ENCODE measurements at regions not wholly inside any gene's neighbourhood (a gene's known extent, or its start where the extent isn't known, plus 50 kb on each side); places are given as distances from the start of the nearest gene placed in this dataset.
"Not testable (repeated sequence)": the region's sequence is repeated elsewhere in the genome, so short reads cannot be mapped to it uniquely, and the experiment has no call there.

DNA sequence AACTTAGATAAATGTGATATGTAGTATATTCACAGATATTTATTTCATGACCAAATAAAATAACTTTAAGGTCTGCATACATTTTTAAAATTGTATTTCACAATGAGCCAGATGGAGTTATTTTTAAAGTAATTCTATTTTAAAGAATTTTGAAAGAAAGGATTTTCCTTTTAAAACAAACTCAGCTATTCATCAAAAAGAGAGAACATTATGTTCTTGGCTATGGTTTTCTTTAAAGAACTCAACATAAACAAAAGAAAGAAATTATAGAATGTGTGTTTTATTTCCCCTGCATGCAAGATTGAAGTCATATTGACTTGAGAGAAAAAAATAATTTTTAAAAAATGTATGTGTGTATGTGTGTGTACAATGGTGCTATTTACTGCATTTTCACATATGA is 1023.6 kb upstream of the CITED2 start:
- no peak for DNase-seq

DNA sequence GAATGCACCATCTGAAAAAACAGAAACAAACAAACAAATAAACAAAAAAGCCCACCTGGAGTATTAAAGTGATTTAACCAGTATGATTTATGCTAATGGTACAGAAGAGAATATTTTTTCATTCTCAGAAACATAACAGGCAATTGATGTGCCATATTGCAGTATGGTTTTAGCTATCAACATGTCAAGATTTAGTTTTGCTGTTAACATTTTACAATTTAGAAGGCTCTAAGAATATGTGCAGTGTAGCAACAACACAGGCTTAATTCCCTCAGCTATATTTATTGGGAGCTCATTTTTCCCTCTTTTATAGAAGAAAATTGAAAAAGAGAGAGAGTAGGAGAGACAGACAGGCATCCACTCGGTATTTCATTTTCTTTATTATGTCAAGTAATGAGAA is 1022.7 kb upstream of the CITED2 start:
- no peak for DNase-seq

- no peak for DNase-seq
Measured at GRCh38 chr6:140393665-140394540, 1019.5 kb upstream of the CITED2 start.

GRCh38 chr6:140388815-140389214 is 1014.4 kb upstream of the CITED2 start:
- no peak for DNase-seq

- DNase-seq, result no peak
Measured at GRCh38 chr6:140388192-140388802, 1013.8 kb upstream of the CITED2 start.

DNA sequence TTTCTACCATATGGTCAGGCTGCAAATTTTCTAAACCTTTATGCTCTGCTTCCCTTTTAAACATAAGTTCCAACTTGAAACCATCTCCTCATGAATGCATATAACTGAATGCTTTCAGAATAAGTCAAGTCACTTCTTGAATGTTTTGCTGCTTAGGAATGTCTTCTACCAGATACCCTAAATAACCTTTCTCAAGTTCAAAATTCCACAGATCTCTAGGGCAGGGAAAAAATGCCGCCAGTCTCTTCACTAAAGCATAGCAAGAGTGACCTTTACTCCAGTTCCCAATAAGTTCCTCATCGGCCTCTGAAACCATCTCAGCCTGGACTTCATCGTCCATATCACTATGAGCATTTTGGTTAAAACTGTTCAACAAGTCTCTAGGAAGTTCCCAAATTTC is 1011.2 kb upstream of the CITED2 start:
- DNase-seq, result no peak

- DNase-seq, result no peak
Measured at GRCh38 chr6:140382355-140382754, 1007.9 kb upstream of the CITED2 start.

GRCh38 chr6:140380427-140381218 is 1006.2 kb upstream of the CITED2 start:
- DNase-seq, result no peak

DNA sequence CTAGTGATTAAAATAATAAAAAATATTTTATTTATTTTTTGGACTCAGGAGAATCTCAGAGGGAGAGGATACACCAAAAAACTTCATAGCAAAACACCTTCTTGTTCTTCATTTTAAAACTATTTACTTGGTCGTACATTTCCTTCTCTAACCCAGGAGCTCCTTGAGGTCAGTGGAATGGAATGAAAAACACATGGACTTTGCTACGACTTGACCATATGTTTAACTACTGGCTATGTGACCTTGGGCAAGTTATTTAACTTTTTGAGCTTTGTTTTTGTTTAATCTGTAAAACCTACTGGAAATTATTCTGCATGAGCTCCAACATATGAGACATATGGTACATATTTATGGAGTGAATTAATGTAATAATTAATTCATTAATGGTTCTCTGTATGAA is 1005.5 kb upstream of the CITED2 start:
- DNase-seq, result no peak

- DNase-seq, result no peak
Measured at GRCh38 chr6:140376209-140376608, 1001.8 kb upstream of the CITED2 start.

DNA sequence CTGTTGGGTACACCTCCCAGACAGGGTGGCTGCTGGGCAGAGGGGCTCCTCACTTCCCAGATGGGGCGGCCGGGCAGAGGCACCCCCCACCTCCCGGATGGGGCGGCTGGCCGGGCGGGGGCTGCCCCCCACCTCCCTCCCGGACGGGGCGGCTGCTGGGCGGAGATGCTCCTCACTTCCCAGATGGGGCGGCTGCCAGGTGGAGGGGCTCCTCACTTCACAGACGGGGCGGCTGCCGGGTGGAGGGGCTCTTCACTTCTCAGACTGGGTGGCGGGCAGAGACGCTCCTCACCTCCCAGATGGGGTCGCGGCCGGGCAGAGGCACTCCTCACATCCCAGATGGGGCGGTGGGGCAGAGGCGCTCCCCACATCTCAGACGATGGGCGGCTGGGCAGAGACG is 999.3 kb upstream of the CITED2 start:
- DNase-seq, result not testable (repeated sequence)

GRCh38 chr6:140372064-140372463 is 997.6 kb upstream of the CITED2 start:
- DNase-seq, result no peak

GRCh38 chr6:140370976-140371870 is 996.8 kb upstream of the CITED2 start:
- DNase-seq, result no peak

DNA sequence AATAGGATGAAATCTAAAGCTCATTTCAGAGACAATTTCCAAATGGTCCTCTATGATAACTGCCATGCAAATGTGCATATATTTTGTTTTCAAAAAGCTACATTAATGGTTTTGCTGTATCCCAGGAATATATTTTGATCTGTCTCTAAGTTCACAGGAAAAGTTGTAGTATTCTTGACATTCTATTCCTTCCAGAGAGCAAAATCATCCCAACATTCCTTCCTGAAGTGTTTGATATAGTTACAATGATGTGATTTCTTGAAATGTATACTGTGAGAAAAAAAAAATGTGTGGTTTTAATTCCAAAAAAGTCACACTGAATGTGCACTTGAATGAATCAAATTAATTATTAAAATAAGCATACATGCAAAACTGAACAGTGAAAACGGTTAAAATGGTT is 996.0 kb upstream of the CITED2 start:
- no peak for DNase-seq

- DNase-seq, result no peak
Measured at GRCh38 chr6:140366991-140367390, 992.5 kb upstream of the CITED2 start.

- DNase-seq, result no peak
Measured at GRCh38 chr6:140364916-140365315, 990.5 kb upstream of the CITED2 start.

GRCh38 chr6:140360651-140361050 is 986.2 kb upstream of the CITED2 start:
- no peak for DNase-seq

- DNase-seq, result no peak
Measured at GRCh38 chr6:140355476-140355875, 981.0 kb upstream of the CITED2 start.

DNA sequence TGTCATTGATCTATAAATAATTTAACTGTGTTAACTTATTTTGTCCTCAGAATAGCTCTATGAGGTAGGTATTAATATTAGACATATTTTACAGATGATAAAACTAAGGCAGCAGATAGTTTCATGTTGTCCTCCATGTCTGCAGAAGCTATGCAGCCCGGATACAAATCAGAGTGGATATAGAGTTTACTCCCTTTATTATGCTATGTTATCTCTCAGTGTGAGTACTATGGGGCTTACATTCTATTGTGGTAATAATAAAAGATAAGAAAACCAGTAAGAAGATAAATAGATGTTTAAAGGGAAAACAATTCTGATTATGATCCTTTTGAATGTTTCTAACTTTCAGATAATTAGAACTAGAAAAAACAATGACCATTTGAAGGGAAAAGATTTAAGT is 979.8 kb upstream of the CITED2 start:
- no peak for DNase-seq

- DNase-seq, result no peak
Measured at GRCh38 chr6:140353536-140353935, 979.1 kb upstream of the CITED2 start.

- no peak for DNase-seq
Measured at GRCh38 chr6:140346428-140346827, 972.0 kb upstream of the CITED2 start.

DNA sequence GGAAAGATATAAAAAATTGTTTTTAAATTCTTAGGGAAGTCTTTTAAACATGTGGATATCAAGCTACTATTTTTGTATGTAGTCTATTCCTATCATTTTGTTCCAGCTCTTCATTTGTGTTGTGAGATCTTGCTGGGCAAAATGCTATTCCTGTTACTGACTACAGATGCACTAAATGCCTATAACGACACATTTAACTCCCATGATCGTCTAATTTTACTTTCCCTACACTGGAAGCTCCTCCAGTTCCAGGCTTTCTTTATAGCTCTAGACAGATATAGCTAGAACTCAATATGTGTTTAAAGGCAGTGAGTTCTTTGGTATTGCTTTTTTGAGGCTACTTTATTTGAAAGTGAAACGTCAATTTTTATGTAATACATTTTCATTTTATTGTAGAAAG is 971.5 kb upstream of the CITED2 start:
- DNase-seq, result no peak

All from right forelimb (tissue), 1 donor.